GM12864 (cell line): ENCODE measurements at regions not wholly inside any gene's neighbourhood (a gene's known extent, or its start where the extent isn't known, plus 50 kb on each side); places are given as distances from the start of the nearest gene placed in this dataset.

ENCODE experiments used
- DNase-seq: peaks from one replicate; pipeline ENCODE4 v3.0.0-alpha.2; 2011; ENCODE audit warnings: low read depth
- H3K4me3 ChIP-seq: 2 replicates; pipeline ENCODE4 v1.5.1; 2011; ENCODE audit warnings: mild to moderate bottlenecking, low read depth, low read length, control low read depth
- CTCF ChIP-seq: IDR thresholded peaks from 2 replicates; pipeline ENCODE4 v1.5.1; 2011; ENCODE audit warnings: low read depth, mild to moderate bottlenecking, moderate library complexity, low read length, control low read depth, inconsistent platforms; ENCODE audit errors: missing control alignments

DNA sequence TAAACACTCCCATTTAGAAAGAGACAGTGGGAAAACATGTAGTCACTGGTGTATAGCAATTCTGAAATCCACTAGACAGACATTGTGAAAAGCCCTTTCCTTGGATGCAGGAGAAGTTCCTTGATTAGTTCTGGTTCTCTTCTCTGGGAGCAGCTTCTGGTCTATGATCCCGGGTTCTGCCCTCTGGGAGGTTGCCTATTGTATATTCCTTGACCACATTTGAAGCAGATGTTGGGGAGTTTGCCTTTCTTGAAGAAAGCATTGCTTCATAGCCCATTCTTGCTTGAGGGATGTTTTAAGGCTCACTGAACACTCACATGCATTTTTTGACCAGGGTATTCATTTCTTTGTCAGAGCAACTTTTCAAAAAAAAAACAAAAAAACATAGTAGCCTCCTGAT is 211.9 kb downstream of the NDFIP2 start:
- H3K4me3 ChIP-seq: no peak overlapping the region
- DNase-seq: no peak
- no peak for TF ChIP-seq CTCF

GRCh38 chr13:79691826-79692225 is 210.9 kb downstream of the NDFIP2 start:
- H3K4me3 ChIP-seq: no peak overlapping the region
- DNase-seq: no peak
- TF ChIP-seq CTCF: no peak

- H3K4me3 ChIP-seq: no peak overlapping the region
- DNase-seq: no peak
- no peak for TF ChIP-seq CTCF
These were observed 207.8 kb downstream of the NDFIP2 start for GRCh38 chr13:79688741-79689140.

GRCh38 chr13:79686441-79686840 is 205.5 kb downstream of the NDFIP2 start:
- H3K4me3 ChIP-seq: no peak overlapping the region
- TF ChIP-seq CTCF: no peak
- no peak for DNase-seq

DNA sequence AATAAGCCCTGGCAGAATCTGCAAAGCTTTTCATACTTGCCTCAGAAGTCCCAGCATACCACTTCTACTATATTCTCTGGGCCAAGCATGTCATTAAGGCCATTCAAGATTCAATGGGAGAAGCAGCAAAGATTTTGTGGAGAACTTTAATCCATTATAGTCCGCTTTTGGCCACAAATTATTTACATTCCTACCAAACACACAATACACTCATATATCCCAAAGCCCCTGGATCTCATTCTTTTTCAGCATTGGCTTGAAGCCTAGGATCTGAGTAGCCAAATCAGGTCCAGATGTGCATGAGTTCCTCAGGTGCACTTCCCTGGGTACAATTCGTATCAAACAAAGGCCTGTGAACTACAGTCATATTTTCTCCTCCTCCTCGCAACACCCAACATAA is 203.4 kb downstream of the NDFIP2 start:
- TF ChIP-seq CTCF: no peak
- DNase-seq: no peak
- no peak overlapping the region for H3K4me3 ChIP-seq

GRCh38 chr13:79682164-79682563 is 201.2 kb downstream of the NDFIP2 start:
- H3K4me3 ChIP-seq: no peak overlapping the region
- no peak for TF ChIP-seq CTCF
- no peak for DNase-seq

DNA sequence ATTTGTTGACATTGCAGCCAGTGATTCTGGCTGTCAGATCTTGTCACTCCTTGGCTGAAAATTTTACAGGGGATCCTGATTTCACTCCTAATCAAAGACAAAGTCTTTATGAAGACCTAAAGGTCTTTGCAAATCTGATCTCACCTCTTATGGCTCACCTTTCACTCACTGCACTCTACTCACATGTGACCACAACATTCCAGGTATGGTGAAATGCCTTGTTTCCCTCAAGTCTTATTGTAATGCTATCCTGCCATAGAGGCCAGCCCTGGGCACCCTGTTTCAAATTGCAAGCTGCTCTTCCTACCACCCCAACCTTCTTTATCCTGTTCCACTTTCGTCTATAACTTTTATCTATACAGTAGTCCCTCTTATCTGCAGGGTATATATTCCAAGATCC is 200.1 kb downstream of the NDFIP2 start:
- DNase-seq: no peak
- H3K4me3 ChIP-seq: no peak overlapping the region
- no peak for TF ChIP-seq CTCF
